ENCODE measurements at regions not wholly inside any gene's neighbourhood (a gene's known extent, or its start where the extent isn't known, plus 50 kb on each side); places are given as distances from the start of the nearest gene placed in this dataset.
"Not testable (repeated sequence)": the region's sequence is repeated elsewhere in the genome, so short reads cannot be mapped to it uniquely, and the experiment has no call there.

DNA sequence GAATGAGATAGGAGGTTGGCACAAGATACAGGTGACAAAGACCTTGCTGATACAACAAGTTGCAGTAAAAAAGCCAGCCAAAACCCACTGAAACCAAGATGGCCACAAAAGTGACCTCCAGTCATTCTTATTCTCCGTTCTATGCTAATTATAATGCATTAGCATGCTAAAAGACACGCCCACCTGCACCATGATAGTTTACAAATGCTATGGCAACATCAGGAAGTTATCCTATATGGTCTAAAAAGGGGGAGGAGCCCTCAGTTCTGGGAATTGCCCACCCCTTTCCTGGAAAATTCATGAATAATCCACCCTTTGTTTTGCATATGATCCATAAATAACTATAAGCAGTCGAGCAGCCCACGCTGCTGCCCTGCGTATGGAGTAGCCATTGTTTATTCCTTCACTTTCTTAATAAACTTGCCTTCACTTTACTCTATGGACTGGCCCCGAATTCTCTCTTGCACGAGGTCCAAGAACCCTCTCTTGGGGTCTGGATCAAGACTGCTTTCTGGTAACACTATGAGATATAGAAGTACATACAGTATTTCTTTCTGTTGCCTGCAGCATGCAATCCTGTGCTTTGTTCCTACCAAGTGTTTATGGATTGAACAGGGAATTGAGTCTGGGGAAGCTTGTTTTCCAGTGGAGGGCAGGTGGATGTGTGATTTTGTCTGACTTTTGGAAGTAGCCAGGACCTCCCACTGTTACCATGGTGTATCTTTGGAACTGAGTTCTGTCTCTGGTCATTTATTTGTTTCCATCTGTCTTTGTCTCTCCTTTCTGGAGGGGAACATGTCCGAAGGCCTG lies 72.0 kb upstream of the TGM3 start:
- Histone ChIP-seq H2AFZ (ENCODE audit: low read length) (no peak overlapping the region), H3K27ac (ENCODE audit: low read depth, low read length, poor library complexity, severe bottlenecking) (no peak overlapping the region), H4K20me1 (ENCODE audit: insufficient read depth, low read length) (no peaks in the 10 kb centered on the region), H3K36me3 (ENCODE audit: insufficient read depth, low read length) (no peaks in the 10 kb centered on the region), H3K79me2 (ENCODE audit: insufficient read depth, low read depth, low read length) (no peaks in the 10 kb centered on the region), H3K4me3 (ENCODE audit: low read depth, low read length, poor library complexity, severe bottlenecking) (no peak overlapping the region), H3K4me2 (ENCODE audit: low read length) (no peak overlapping the region), H3K9me3 (ENCODE audit: low read length) (peaks cover 7% of the 10 kb centered on the region; the same call in 1 of the 2 replicates), H3K4me1 (ENCODE audit: insufficient read depth, low read length, poor library complexity, severe bottlenecking) (no peaks in the 10 kb centered on the region), H3K9me2 (ENCODE audit: insufficient read depth, low read length) (no peaks in the 10 kb centered on the region)
- intact Hi-C loops (cut with micrococcal nuclease; ENCODE audit: unreplicated experiment), result no loop called here
- TF ChIP-seq EZH2phosphoT487 (IDR thresholded peaks at IDR 0.05; ENCODE audit: borderline replicate concordance, low read depth, low read length), result no peak
- TF ChIP-seq, protein P1, sequence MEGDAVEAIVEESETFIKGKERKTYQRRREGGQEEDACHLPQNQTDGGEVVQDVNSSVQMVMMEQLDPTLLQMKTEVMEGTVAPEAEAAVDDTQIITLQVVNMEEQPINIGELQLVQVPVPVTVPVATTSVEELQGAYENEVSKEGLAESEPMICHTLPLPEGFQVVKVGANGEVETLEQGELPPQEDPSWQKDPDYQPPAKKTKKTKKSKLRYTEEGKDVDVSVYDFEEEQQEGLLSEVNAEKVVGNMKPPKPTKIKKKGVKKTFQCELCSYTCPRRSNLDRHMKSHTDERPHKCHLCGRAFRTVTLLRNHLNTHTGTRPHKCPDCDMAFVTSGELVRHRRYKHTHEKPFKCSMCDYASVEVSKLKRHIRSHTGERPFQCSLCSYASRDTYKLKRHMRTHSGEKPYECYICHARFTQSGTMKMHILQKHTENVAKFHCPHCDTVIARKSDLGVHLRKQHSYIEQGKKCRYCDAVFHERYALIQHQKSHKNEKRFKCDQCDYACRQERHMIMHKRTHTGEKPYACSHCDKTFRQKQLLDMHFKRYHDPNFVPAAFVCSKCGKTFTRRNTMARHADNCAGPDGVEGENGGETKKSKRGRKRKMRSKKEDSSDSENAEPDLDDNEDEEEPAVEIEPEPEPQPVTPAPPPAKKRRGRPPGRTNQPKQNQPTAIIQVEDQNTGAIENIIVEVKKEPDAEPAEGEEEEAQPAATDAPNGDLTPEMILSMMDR (conservative IDR thresholded peaks at IDR 0.05; ENCODE audit: low read length), result no peak
- ChIA-PET CTCF (ENCODE audit: unreplicated experiment) (no interaction called here), POLR2A (interaction anchor here (0.6 kb wide), 1 partner anchor 175 kb away, joined by 12 read pairs; no protein-coding TSS in a partner anchor)
- DNase-seq (ENCODE audit: low spot score), result no peak
- BruUV-seq (replicated peaks), result no TSS peak

DNA sequence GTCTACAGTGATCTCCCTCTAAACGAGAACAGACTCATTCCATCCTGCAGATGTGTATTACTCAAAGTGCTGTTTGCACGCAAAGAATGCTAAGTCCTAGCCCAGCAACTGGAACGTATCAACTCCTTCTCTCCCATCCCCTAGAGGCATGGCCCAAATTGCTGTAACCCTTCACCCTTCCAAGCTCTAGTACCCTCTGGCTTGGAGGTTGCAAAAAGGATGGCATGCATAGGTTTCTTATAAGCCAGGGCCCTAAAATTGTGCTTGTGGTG lies 71.5 kb upstream of the TGM3 start:
- intact Hi-C loops (cut with micrococcal nuclease; ENCODE audit: unreplicated experiment), result no loop called here
- Histone ChIP-seq H3K4me2 (ENCODE audit: low read length) (no peak overlapping the region), H3K36me3 (ENCODE audit: insufficient read depth, low read length) (no peaks in the 10 kb centered on the region), H4K20me1 (ENCODE audit: insufficient read depth, low read length) (no peaks in the 10 kb centered on the region), H3K4me3 (ENCODE audit: low read depth, low read length, poor library complexity, severe bottlenecking) (no peak overlapping the region), H3K9me3 (ENCODE audit: low read length) (peaks cover 7% of the 10 kb centered on the region; the same call in 1 of the 2 replicates), H3K27ac (ENCODE audit: low read depth, low read length, poor library complexity, severe bottlenecking) (no peak overlapping the region), H3K9me2 (ENCODE audit: insufficient read depth, low read length) (no peaks in the 10 kb centered on the region), H3K4me1 (ENCODE audit: insufficient read depth, low read length, poor library complexity, severe bottlenecking) (no peaks in the 10 kb centered on the region), H3K79me2 (ENCODE audit: insufficient read depth, low read depth, low read length) (no peaks in the 10 kb centered on the region), H2AFZ (ENCODE audit: low read length) (no peak overlapping the region)
- DNase-seq (ENCODE audit: low spot score), result no peak
- CTCF ChIA-PET (ENCODE audit: unreplicated experiment), result no interaction called here
- POLR2A ChIA-PET, result interaction anchor here (0.6 kb wide), 1 partner anchor 174 kb away, joined by 12 read pairs; no protein-coding TSS in a partner anchor
- BruUV-seq (replicated peaks), result no TSS peak
- TF ChIP-seq, protein P1 (conservative IDR thresholded peaks at IDR 0.05; ENCODE audit: low read length), result no peak
- no peak for TF ChIP-seq EZH2phosphoT487 (IDR thresholded peaks at IDR 0.05; ENCODE audit: borderline replicate concordance, low read depth, low read length)

DNA sequence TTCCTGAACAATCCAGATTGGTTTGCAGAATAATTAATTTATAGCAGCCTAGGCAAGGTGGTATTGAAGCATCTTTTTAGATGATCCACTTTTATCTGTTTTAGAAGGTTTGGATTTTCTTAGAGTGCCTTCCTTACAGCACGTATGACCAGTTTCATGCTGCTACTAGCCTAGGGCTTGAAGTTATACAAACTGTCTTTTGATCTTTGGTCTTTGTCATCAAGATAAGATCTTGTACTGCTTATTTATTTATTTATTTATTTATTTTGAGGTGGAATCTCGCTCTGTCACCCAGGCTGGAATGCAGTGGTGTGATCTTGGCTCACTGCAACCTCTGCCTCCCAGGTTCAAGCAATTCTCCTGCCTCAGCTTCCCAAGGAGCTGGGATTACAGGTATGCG lies 68.5 kb upstream of the TGM3 start:
- H3K27ac ChIP-seq (ENCODE audit: low read depth, low read length, poor library complexity, severe bottlenecking); H3K79me2 ChIP-seq (ENCODE audit: insufficient read depth, low read depth, low read length); H3K9me2 ChIP-seq (ENCODE audit: insufficient read depth, low read length); H3K36me3 ChIP-seq (ENCODE audit: insufficient read depth, low read length); H3K4me1 ChIP-seq (ENCODE audit: insufficient read depth, low read length, poor library complexity, severe bottlenecking); DNase-seq (ENCODE audit: low spot score); CTCF ChIA-PET (ENCODE audit: unreplicated experiment); BruUV-seq (replicated peaks); POLR2A ChIA-PET; H3K4me3 ChIP-seq (ENCODE audit: low read depth, low read length, poor library complexity, severe bottlenecking); H3K9me3 ChIP-seq (ENCODE audit: low read length); intact Hi-C loops (cut with micrococcal nuclease; ENCODE audit: unreplicated experiment); H4K20me1 ChIP-seq (ENCODE audit: insufficient read depth, low read length); H2AFZ ChIP-seq (ENCODE audit: low read length); H3K4me2 ChIP-seq (ENCODE audit: low read length): not testable (repeated sequence)

Data from OCI-LY7 (cell line).